NCI-H146 (cell line): ENCODE measurements at regions not wholly inside any gene's neighbourhood (a gene's known extent, or its start where the extent isn't known, plus 50 kb on each side); places are given as distances from the start of the nearest gene placed in this dataset.
A peak's percentile ranks its signal among the peaks of the same experiment; 100 is the strongest.
"Not testable (repeated sequence)": the region's sequence is repeated elsewhere in the genome, so short reads cannot be mapped to it uniquely, and the experiment has no call there.

Source experiments
- DNase-seq: peaks from one replicate; lab custom pipeline; 2025; lab: John Stamatoyannopoulos, UW

GRCh38 chr13:63546524-63546923 is 2130.9 kb upstream of the PCDH20 start:
- no peak for DNase-seq

- no peak for DNase-seq
Measured at GRCh38 chr13:63542770-63543169, 2127.1 kb upstream of the PCDH20 start.

GRCh38 chr13:63541336-63541735 is 2125.7 kb upstream of the PCDH20 start:
- no peak for DNase-seq

- DNase-seq = no peak
Measured at GRCh38 chr13:63540061-63540460, 2124.4 kb upstream of the PCDH20 start.

- DNase-seq = no peak
Measured at GRCh38 chr13:63517371-63517770, 2101.7 kb upstream of the PCDH20 start.

- no peak for DNase-seq
Measured at GRCh38 chr13:63516124-63516523, 2100.5 kb upstream of the PCDH20 start.

- DNase-seq = peak; percentile 91
Measured at GRCh38 chr13:63514886-63515285, 2099.2 kb upstream of the PCDH20 start.

GRCh38 chr13:63512095-63512494 is 2096.4 kb upstream of the PCDH20 start:
- DNase-seq = no peak

- no peak for DNase-seq
Measured at GRCh38 chr13:63501702-63502101, 2086.1 kb upstream of the PCDH20 start.

GRCh38 chr13:63497601-63498000 is 2082.0 kb upstream of the PCDH20 start:
- no peak for DNase-seq

- no peak for DNase-seq
Measured at GRCh38 chr13:63492604-63493003, 2077.0 kb upstream of the PCDH20 start.

- no peak for DNase-seq
Measured at GRCh38 chr13:63490149-63490548, 2074.5 kb upstream of the PCDH20 start.

- no peak for DNase-seq
Measured at GRCh38 chr13:63481334-63481733, 2065.7 kb upstream of the PCDH20 start.

GRCh38 chr13:63472711-63473110 is 2057.1 kb upstream of the PCDH20 start:
- no peak for DNase-seq

GRCh38 chr13:63463782-63464610 is 2048.3 kb upstream of the PCDH20 start:
- DNase-seq = no peak

GRCh38 chr13:63460462-63461090 is 2044.9 kb upstream of the PCDH20 start:
- no peak for DNase-seq

- DNase-seq = no peak
Measured at GRCh38 chr13:63457186-63457585, 2041.5 kb upstream of the PCDH20 start.

GRCh38 chr13:63455938-63456337 is 2040.3 kb upstream of the PCDH20 start:
- no peak for DNase-seq

GRCh38 chr13:63449550-63449949 is 2033.9 kb upstream of the PCDH20 start:
- DNase-seq = peak; percentile 61

- no peak for DNase-seq
Measured at GRCh38 chr13:63448692-63449091, 2033.0 kb upstream of the PCDH20 start.

GRCh38 chr13:63446329-63446728 is 2030.7 kb upstream of the PCDH20 start:
- no peak for DNase-seq

- DNase-seq = not testable (repeated sequence)
Measured at GRCh38 chr13:63444225-63444624, 2028.6 kb upstream of the PCDH20 start.

GRCh38 chr13:63438951-63439350 is 2023.3 kb upstream of the PCDH20 start:
- peak; percentile 3 for DNase-seq

- no peak for DNase-seq
Measured at GRCh38 chr13:63436325-63436668, 2020.6 kb upstream of the PCDH20 start.
